ENCODE measurements at regions not wholly inside any gene's neighbourhood (a gene's known extent, or its start where the extent isn't known, plus 50 kb on each side); places are given as distances from the start of the nearest gene placed in this dataset.

- Histone ChIP-seq H3F3A (ENCODE audit: control insufficient read depth, insufficient read depth) (no peaks in the 10 kb centered on the region), H3K9me3 (ENCODE audit: control insufficient read depth, insufficient read depth, low read length) (no peaks in the 10 kb centered on the region), H3K4me3 (ENCODE audit: low read length) (no peak overlapping the region), H3K79me2 (ENCODE audit: control insufficient read depth, low read length) (no peaks in the 10 kb centered on the region), H3K4me2 (ENCODE audit: low read length) (no peak overlapping the region), H3K4me1 (ENCODE audit: control insufficient read depth, low read length) (no peaks in the 10 kb centered on the region), H3K27me3 (ENCODE audit: control insufficient read depth, low read length) (no peaks in the 10 kb centered on the region), H3K9me2 (replicated peaks; ENCODE audit: control insufficient read depth, low read length) (no peaks in the 10 kb centered on the region), H3K27ac (ENCODE audit: low read depth, low read length) (no peak overlapping the region), H3K36me3 (ENCODE audit: control insufficient read depth, low read length) (no peaks in the 10 kb centered on the region), H4K20me1 (ENCODE audit: control insufficient read depth, insufficient read depth, low read depth, low read length) (no peaks in the 10 kb centered on the region)
- no peak for TF ChIP-seq EZH2phosphoT487 (IDR thresholded peaks at IDR 0.05; ENCODE audit: borderline replicate concordance, low read length)
- TF ChIP-seq CTCF (IDR thresholded peaks at IDR 0.05; ENCODE audit: low read depth, low read length, poor library complexity, severe bottlenecking) = no peak
Measured at GRCh38 chr16:17793354-17793753, 322.6 kb upstream of the XYLT1 start.

GRCh38 chr16:17784073-17784472 is 313.3 kb upstream of the XYLT1 start:
- TF ChIP-seq CTCF (IDR thresholded peaks at IDR 0.05; ENCODE audit: low read depth, low read length, poor library complexity, severe bottlenecking) (no peak), EZH2phosphoT487 (IDR thresholded peaks at IDR 0.05; ENCODE audit: borderline replicate concordance, low read length) (no peak)
- no peak overlapping the region for H3K27ac ChIP-seq (ENCODE audit: low read depth, low read length)
- no peaks in the 10 kb centered on the region for H3K4me1 ChIP-seq (ENCODE audit: control insufficient read depth, low read length)
- no peaks in the 10 kb centered on the region for H3K27me3 ChIP-seq (ENCODE audit: control insufficient read depth, low read length)
- no peak overlapping the region for H3K4me3 ChIP-seq (ENCODE audit: low read length)
- no peaks in the 10 kb centered on the region for H4K20me1 ChIP-seq (ENCODE audit: control insufficient read depth, insufficient read depth, low read depth, low read length)
- H3K4me2 ChIP-seq (ENCODE audit: low read length) = no peak overlapping the region
- H3K9me3 ChIP-seq (ENCODE audit: control insufficient read depth, insufficient read depth, low read length) = no peaks in the 10 kb centered on the region
- no peaks in the 10 kb centered on the region for H3K79me2 ChIP-seq (ENCODE audit: control insufficient read depth, low read length)
- H3K9me2 ChIP-seq (replicated peaks; ENCODE audit: control insufficient read depth, low read length) = no peaks in the 10 kb centered on the region
- H3K36me3 ChIP-seq (ENCODE audit: control insufficient read depth, low read length) = no peaks in the 10 kb centered on the region
- no peaks in the 10 kb centered on the region for H3F3A ChIP-seq (ENCODE audit: control insufficient read depth, insufficient read depth)

GRCh38 chr16:17780181-17780580 is 309.4 kb upstream of the XYLT1 start:
- Histone ChIP-seq H3K36me3 (ENCODE audit: control insufficient read depth, low read length) (no peaks in the 10 kb centered on the region), H3K9me3 (ENCODE audit: control insufficient read depth, insufficient read depth, low read length) (no peaks in the 10 kb centered on the region), H3K27ac (ENCODE audit: low read depth, low read length) (no peak overlapping the region), H3K9me2 (replicated peaks; ENCODE audit: control insufficient read depth, low read length) (no peaks in the 10 kb centered on the region), H3K4me3 (ENCODE audit: low read length) (no peak overlapping the region), H3K79me2 (ENCODE audit: control insufficient read depth, low read length) (no peaks in the 10 kb centered on the region), H3K4me1 (ENCODE audit: control insufficient read depth, low read length) (no peaks in the 10 kb centered on the region), H4K20me1 (ENCODE audit: control insufficient read depth, insufficient read depth, low read depth, low read length) (no peaks in the 10 kb centered on the region), H3K27me3 (ENCODE audit: control insufficient read depth, low read length) (no peaks in the 10 kb centered on the region), H3F3A (ENCODE audit: control insufficient read depth, insufficient read depth) (no peaks in the 10 kb centered on the region), H3K4me2 (ENCODE audit: low read length) (no peak overlapping the region)
- TF ChIP-seq EZH2phosphoT487 (IDR thresholded peaks at IDR 0.05; ENCODE audit: borderline replicate concordance, low read length) (no peak), CTCF (IDR thresholded peaks at IDR 0.05; ENCODE audit: low read depth, low read length, poor library complexity, severe bottlenecking) (no peak)

GRCh38 chr16:17777408-17777863 is 306.7 kb upstream of the XYLT1 start:
- Histone ChIP-seq H3K4me1 (ENCODE audit: control insufficient read depth, low read length) (no peaks in the 10 kb centered on the region), H3K9me3 (ENCODE audit: control insufficient read depth, insufficient read depth, low read length) (no peaks in the 10 kb centered on the region), H3K9me2 (replicated peaks; ENCODE audit: control insufficient read depth, low read length) (no peaks in the 10 kb centered on the region), H3K79me2 (ENCODE audit: control insufficient read depth, low read length) (no peaks in the 10 kb centered on the region), H3K4me3 (ENCODE audit: low read length) (no peak overlapping the region), H3K36me3 (ENCODE audit: control insufficient read depth, low read length) (no peaks in the 10 kb centered on the region), H3K27ac (ENCODE audit: low read depth, low read length) (no peak overlapping the region), H3F3A (ENCODE audit: control insufficient read depth, insufficient read depth) (no peaks in the 10 kb centered on the region), H3K4me2 (ENCODE audit: low read length) (no peak overlapping the region), H3K27me3 (ENCODE audit: control insufficient read depth, low read length) (no peaks in the 10 kb centered on the region), H4K20me1 (ENCODE audit: control insufficient read depth, insufficient read depth, low read depth, low read length) (no peaks in the 10 kb centered on the region)
- TF ChIP-seq CTCF (IDR thresholded peaks at IDR 0.05; ENCODE audit: low read depth, low read length, poor library complexity, severe bottlenecking) (no peak), EZH2phosphoT487 (IDR thresholded peaks at IDR 0.05; ENCODE audit: borderline replicate concordance, low read length) (no peak)
